Activated CD4-positive, alpha-beta T cell treated with anti-CD3 and anti-CD28 coated beads, Interleukin-10, Interleukin-2, amounts not matched to agents 100 ng/mL and 50 ng/mL, durations not matched to agents 16 hours and 8 hours (primary cell): ENCODE measurements at regions not wholly inside any gene's neighbourhood (a gene's known extent, or its start where the extent isn't known, plus 50 kb on each side); places are given as distances from the start of the nearest gene placed in this dataset.

Source experiments
- DNase-seq: peaks from one replicate; pipeline ENCODE4 v3.0.0-alpha.2; 2020

DNA sequence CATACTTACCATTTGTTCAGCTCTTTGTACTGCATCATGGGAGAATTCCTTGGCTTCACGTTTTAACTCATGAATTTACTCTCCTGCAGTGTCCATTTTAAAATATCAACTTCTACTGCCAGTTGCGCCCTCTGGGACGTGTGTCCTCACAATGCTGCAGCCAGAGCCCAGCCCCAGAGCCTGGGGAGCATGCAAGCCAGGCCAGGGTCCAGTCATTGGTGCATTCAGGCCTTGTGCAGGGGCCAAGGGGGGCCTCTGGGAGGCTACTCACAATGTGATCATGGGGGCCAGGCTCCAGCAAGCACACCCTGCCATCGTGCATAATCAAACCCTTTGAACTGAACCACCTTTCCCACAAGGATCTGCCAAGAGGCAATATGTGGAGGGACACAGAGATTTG lies 105.6 kb upstream of the CCDC112 start:
- DNase-seq = no peak

DNA sequence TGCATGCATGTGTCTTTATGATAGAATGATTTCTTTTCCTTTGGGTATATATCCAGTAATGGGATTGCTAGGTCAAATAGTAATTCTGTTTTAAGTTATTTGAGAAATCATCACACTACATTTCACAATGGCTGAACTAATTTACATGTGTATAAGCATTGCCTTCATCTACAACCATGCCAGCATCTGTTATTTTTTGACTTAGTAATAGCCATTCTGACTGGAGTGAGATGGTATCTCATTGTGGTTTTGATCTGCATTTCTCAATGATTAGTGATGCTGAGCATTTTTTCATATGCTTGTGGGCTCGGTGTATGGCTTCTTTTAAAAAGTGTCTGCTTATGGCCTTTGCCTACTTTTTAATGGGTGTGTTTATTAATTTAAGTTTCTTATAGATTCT lies 102.3 kb upstream of the CCDC112 start:
- no peak for DNase-seq

DNA sequence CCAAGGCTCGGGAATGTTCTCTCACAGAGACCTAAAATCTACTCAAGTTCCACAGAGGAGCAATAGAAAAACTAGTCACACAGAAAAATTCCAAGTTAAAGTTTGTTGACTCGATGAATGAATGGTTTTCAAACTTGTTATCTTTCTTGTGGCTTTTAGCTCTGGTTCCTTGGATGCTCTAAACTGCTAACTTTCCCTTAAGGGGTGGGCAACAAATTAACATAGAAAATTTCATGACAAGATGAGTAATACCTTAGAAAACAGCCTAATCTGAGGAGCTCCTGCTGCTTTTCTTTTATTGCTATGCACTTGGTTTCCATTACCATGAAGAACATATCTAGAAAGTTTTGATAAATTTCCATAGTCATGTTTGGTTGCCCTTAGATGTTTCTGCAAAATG lies 100.2 kb upstream of the CCDC112 start:
- no peak for DNase-seq

DNA sequence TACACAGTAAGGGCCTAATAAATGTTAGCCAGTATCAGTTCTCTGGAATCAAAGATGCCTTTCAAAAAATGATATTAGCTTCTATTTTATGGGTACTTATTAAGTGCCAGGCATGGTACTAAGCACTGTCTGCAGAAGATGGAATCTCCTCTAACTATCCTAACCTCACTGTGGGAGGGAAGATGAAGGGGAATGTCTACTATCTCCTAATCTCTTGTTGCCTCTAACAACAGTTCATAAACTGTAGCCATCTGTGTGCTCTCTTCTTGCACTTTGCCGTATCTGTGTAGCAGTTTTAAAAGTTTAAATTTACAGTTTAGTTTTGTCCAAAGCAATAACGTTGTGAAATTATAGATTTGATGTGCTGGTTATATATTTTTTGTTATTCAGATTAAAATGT lies 99.6 kb upstream of the CCDC112 start:
- no peak for DNase-seq

DNA sequence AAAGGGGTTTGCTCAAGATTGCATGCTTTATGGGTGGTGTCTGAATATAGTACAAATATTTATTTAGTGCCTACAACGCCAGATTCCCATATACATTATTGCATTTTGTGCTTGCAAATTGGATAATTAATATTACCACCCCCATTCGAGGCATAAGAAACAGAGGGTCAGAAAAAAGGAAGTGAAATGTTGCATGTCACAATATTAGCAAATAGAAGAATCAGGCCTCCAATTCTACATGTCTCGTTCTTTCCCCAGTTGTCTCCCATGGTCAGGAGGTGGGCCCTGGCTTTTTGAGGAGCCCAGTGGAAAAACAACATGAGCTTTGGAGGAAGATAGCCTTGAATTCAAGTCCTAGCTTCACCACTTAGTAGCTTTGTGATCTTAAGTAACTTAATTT lies 98.1 kb upstream of the CCDC112 start:
- no peak for DNase-seq

DNA sequence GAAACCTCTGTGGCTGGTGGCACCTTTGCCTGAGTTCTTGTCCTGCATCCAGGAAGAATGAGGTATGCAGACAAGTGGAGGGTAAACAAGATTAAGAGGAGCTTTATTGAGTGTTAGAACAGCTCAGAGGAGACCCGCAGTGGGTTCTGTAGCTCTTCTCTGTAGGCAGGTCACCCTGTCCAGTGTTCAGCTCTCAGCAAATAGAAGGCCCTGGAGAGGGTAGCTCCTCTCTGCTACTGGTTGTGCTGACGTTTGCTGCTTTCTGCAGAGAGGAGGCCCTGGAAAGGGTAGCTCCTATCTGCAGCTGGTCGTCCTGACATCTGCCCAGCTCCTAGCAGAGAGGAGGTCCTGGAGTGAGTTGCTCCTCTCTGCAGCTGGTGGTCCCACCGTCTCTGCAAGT lies 96.8 kb upstream of the CCDC112 start:
- DNase-seq = no peak

DNA sequence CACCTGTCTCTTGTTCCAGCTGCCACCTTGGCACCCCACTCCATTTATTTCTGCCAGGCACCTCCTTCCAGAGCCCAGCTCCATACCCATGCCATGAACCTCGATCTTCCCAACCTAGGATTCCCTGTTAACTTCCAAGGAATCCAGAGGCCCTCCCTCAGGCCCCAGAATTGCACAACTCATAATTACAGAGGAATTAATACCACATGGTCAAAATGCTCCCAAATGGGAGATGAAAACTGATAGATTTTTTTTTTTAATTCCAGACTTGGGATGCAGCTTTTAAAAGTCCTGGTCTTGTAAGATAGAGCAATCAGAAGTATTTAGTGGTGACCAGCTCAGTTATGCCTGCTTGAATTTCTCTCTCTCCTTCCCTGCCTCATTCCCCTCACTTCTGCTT lies 96.2 kb upstream of the CCDC112 start:
- DNase-seq = no peak

DNA sequence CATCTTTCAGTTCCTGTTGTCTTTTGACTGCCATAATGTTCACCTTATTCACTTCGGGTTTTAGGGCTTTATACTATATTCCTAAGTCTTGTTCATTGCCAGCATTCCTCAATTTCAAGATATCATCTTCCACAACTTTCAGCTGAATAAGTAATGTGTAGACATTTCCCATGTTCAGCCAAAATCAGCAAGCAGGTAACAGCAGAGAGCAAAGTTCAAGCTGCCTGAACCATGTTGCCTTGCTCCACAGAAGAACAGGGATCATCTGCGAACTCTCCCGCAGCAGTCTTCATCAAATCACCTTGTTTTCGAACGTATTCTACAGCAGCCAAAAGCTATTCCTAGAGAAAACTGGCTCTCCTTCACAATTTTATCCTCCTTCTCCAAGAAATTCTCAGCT lies 95.3 kb upstream of the CCDC112 start:
- no peak for DNase-seq

DNA sequence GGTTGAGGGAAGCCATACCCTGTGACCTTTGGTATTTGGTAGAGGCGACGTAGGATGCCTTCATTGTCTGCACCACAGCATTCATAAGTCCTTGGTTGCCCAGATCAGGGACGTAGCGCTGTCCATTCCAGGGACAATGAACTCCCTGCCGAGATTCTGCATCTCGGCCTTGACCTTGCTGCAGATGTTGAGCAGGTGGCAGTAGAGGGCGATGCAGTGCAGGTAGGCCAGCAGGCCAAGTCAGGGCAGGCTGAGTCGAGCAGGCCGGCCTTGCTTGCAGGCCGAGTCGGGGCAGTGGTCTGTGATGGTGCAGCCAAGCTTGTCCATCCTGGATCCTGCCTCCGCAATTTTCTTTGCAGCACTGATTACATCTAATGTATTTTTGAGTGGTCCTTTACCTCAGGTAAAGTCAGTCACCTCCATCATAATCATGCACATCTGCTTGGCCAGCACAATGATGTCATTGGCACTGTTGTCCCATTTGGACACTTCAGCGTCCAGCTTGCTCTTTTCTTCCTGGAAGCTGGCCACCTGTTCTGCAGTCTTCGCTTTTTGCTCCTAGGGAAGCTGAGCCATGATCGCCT lies 93.4 kb upstream of the CCDC112 start:
- no peak for DNase-seq

DNA sequence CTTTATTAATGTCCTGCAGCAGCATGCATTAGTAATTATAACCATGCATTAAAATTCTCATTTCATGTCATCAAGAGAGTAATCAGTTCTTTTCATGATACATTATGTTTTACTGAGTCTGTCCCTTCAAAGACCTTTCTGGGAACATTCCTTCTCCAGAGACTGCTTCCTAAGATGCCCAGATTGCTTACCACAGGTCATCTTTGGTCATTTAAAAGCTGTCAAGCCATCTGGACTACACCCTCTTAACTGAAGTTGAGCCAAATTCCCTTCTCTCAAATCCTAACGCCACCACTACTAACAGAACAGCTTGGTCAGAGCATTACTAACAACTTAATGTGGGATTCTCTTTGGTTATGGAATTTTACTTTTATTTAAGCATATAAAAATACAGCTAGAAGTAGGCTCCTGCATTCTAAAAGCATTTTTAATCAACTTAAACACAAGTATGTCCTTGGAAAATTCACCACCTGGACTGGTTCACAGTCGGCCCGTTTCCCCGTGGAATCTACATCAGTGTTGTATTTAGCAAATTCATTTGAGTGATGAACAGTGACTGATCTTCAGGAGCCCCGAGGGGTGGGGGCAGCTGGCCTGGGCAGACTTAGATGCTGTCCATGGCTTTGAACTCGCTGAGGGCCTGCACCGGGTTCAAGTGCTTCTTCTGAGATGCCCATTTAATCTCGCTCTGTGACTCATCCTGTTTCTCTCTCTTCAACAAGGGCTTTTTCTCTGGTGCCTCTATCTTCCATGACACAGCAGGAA lies 92.8 kb upstream of the CCDC112 start:
- DNase-seq = no peak

DNA sequence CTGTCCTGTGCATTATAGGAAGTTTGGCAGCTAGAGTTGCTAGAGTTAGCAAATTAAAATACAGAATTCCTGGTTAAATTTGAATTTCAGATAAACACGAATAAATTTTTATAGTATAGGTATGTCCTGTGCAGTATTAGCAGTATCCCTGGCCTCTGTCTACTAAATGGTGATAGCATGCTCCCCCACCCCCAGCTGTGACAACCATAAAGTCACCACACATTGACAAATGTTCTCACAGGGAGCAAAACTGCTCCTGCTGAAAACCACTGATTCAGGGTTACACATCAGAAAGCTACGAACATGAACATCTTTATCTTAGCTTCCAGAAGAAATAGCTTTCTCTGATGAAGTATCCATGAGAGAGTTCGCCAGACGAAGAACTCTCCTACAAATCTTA lies 91.8 kb upstream of the CCDC112 start:
- no peak for DNase-seq

DNA sequence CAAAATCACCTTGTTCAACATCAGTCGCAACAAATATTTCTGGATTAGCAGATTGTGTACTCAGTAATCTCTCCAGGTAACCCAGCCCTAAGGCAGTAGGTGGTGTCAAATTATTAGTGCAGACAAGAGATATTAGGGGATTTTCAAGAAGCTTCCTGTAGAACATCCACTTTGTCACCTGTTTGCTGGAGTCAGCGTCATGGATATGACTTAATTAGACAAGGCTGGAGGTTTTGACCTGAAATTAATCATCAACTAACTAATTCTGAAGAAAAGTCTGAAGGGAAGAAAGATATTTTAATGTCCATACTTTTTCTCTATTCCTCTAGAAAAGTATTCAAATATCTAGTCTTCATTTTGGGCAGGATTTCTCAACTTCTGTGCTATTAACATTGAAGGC lies 91.4 kb upstream of the CCDC112 start:
- DNase-seq = no peak

DNA sequence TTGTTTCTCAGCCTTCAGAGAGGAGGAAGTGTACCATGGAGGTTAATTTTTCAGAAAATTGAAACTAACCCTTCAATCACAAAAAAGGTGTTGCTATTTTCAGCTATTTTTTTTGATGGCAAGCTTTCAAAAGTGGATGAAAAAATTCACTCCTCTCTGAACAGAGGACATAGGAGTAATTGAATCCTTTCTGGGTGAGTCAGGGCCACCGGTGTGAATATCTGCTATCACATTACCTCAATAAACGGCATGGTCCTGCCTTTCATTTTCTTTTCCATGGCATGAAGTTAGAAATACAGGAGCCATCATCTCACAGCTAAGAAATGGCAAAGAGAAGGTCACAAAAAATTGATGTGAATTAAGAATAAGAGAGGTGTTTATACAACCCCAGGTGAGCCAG lies 90.2 kb upstream of the CCDC112 start:
- no peak for DNase-seq

DNA sequence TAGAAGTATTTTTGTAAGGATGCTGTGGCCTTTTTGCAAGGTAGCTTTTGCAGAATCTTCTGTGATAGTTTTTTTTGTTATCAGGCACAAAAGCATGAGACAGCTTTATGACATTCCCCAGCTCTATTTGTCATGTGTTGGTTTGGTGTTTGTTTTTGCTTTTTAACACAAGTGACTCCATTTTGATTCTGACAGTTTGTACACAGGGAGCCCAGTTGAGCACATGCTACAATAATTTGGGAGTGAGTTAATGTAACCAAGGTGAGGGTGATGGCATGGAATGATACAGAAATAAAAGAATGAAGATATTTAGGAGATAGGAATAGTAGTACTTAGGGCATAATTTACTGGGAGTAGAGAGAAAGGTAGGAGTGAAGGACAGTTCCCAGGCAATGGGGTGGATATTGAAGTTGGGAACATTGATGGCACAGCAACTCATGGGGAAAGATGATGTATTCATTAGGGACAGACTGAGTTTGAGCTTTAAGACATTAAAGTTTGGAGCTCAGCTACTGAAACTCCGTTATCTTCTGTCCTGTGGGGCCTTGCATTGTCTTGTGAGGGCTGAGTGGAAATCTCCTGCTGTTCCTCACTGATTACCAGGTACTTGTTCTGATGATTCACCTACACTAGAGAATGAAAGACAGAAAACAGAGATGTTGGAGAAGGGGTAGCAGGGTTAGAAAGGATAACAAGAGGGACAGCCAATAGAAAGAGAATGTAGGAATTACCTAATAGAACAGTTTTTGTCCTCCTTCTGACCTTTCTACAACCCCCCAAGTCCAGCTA lies 88.3 kb upstream of the CCDC112 start:
- no peak for DNase-seq

DNA sequence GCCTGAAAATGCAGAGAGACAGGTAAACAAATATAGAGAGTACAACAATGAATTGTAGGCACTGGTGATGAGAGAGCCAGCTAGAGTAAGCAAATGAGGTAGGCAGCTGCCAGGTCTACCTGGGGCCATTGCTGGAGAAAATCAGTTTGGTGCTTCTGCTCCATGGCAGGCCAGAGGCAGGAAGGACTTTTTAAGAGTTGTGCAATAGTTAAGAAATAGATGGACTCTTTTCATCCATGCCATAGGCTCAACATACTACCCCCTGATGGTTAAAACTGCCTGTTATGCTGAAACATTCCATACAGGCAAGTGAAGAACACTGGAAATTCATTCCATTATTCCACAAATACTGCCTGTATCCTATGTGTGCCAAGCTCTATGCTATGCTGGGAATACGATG lies 86.5 kb upstream of the CCDC112 start:
- no peak for DNase-seq

DNA sequence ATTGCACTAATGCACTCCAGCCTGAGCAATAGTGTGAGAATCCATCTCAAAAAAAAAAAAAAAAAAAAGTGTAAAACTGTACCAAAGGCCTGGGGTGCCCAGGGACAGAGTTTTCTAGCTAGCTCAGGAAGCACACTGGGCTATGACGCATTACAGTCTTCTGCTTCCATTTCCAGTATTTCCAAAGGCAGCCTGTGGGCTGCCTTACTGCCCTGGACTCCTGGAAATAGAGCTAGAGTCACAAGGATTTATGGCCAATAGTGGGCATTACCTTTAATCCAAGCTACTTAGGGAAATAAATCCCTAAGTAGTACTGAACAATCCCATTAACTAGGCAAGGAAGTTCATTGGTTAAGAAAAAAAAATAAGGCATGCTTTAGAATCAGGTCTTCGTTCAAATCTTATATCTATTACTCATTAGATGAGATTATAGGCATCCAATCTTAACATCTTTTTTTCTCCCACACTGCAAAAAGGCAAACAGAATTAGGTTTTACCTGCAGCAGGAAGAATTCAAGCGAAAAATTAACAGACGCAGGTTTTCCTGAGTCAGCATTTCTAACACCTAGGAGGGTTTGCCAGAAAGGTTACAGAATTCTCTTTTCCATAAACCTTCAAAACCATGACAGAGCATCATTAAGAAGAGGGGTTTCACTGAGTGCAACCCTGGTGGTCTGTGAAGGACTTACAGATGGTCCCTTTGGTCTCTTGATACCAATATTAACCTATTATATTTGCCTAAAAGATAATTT lies 85.6 kb upstream of the CCDC112 start:
- DNase-seq = no peak

DNA sequence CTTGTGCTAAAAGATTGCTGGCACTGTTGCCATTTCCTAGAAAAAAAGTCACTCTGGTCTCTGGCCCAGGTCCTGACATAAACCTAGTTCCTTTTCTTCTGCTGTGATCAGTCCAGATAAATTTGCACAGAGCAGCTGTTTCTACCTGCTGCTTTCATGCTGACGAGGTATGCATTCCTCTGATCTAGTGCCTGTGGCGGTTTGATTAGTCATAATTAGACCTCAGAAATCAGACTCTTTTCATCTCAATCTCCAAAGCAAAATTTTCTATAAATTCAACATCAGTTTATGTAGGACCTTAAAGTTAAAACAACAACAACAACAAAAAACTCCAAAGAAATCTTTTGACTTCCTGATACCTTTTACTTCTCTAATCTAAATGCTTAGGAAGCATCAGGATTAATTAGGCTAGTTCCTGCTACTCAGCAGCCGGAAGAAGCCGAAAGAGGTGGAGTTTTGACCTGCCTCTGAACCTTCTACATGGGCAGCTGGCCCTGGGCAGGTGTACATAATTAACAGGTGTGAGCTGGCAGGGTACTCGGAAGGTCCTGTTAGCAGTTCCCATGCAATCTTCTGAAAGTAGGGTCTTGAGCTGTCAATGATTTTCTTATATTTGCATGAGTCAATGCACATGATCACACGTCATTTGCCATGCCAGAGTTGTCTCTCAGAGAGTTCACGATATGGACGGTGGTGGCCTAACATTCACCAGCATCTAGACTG lies 83.3 kb upstream of the CCDC112 start:
- peak; percentile 83 for DNase-seq

DNA sequence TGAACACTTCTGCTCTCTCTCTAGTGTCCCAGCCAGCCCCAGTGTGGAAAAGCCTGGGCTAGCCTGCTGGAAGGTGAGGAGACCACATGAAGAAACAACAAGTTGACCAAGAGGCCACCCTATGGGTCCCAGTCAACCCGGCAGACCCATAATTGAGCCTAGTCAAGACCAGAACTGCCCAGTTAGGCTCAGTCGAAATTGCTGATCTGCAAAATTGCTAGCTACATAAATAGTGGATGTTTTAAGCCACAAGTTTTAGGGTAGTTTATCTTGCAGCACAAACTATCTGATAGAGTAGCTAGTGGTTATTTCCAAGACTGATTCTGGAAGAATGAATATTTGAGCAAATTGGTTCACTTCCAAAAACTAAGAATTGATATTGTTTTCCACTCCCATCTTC lies 82.3 kb upstream of the CCDC112 start:
- DNase-seq = no peak

DNA sequence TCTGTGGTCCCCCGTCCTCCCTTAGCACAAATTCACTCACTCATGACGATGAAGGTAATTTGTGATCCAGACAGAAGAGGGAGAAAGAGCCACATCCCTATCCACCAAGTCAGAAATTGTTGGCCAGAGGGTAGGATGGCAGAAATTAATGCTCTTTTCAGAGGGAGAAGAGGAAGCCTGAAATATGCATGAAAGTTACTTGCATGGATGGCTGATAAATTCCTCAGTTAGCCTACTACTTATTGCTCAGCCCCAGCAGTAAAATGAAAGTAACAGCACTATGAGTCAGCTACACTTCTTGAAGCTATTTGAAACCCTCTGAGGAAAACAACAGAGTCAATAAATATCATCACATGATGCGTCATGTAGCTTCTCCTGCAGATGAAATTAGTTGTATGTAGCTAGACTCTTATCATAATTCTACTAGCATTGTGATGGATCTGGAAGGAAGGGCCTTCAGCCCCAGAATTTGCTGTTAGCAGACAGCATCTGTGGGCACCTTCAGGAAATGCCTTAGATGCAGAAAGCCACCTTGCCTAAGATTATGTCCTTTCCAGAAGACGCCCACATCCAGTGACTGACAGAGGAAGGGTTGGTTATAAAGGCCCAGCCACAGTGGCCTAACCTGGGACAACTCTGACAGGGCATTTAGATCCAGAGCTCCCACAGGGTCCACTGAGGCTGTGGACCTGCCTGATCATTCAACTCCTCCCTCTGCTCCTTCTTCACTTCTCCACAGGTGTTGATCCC lies 81.2 kb upstream of the CCDC112 start:
- peak; percentile 76 for DNase-seq

DNA sequence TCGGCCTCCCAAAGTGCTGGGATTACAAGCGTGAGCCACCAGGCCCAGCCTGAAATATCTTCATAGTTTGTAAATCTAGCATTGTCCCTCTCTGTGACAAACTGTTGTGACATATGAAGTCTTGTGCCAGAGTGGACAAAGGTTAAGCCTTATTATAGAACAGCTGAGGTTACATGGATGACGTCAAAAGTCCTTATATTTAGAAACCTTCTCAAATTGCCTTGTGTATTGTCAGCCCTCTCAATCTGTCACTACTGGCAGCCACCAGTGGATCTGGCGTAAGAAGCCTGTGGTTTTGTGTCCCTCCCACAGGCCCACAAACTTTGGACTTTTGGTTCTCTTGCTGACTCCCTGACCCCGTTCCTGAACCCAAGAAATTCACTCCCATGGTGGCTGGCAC lies 79.4 kb upstream of the CCDC112 start:
- no peak for DNase-seq

DNA sequence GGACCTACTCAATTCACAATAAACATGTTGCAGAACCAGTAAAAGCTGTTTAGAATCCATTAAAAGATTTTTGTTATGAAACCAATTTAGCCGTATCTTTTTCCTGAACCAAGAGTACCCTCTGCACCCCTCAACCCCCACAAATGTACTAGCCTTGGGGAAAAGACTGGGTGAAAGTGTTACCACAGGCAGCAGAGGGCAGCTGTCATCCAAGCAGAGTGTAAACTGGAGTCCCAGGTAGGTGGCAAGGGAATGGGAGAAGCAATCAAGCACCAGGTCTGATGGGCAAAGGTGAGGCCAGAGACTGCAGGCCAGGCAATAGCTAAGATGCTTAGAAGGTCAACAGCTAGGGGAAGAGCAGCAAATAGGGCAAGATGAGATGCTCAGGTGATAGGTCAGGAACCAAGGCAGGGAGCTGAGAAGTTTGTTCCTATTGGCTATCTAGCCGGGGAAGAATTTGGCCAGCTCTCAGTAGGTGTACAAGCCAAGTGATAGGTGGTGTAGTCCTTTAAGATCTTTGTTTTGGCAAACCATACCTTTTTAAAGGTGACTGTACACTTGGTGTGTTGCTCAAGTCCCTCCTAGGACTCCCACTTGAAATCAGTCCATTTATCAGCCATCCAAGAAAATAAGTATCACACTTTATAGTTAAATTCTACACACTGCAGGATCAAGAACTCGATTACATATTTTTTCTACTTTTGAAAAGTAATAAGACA lies 77.8 kb upstream of the CCDC112 start:
- DNase-seq = no peak
